ENCODE measurements at regions not wholly inside any gene's neighbourhood (a gene's known extent, or its start where the extent isn't known, plus 50 kb on each side); places are given as distances from the start of the nearest gene placed in this dataset.

DNA sequence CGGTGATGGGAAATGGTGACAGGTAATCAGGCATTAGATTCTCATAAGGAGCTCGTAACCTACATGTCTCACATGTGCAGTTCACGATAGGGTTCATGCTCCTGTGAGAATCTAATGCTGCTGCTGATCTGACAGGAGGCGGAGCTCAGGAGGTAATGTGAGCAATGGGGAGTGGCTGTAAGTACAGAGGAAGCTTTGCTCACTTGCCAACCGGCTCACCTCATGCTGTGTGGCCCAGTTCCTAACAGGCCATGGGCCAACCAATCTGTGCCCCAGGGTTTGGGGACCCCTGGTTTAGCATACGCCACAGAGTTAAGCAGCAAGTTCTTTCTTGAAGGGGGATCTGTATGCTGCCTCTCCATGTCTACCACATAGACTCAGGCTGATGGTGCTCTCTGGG lies 133.1 kb downstream of the IQUB start:
- no peak overlapping the region for H3K4me3 ChIP-seq (ENCODE audit: low read depth, low read length)
- TF ChIP-seq, protein P1, sequence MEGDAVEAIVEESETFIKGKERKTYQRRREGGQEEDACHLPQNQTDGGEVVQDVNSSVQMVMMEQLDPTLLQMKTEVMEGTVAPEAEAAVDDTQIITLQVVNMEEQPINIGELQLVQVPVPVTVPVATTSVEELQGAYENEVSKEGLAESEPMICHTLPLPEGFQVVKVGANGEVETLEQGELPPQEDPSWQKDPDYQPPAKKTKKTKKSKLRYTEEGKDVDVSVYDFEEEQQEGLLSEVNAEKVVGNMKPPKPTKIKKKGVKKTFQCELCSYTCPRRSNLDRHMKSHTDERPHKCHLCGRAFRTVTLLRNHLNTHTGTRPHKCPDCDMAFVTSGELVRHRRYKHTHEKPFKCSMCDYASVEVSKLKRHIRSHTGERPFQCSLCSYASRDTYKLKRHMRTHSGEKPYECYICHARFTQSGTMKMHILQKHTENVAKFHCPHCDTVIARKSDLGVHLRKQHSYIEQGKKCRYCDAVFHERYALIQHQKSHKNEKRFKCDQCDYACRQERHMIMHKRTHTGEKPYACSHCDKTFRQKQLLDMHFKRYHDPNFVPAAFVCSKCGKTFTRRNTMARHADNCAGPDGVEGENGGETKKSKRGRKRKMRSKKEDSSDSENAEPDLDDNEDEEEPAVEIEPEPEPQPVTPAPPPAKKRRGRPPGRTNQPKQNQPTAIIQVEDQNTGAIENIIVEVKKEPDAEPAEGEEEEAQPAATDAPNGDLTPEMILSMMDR (IDR thresholded peaks at IDR 0.05; ENCODE audit: low read depth, low read length, missing control alignments): no peak
- no peak for DNase-seq (ENCODE audit: low read depth)
- in situ Hi-C loops (cut with HindIII; ENCODE audit: low sequenced_read_pairs): no loop called here

DNA sequence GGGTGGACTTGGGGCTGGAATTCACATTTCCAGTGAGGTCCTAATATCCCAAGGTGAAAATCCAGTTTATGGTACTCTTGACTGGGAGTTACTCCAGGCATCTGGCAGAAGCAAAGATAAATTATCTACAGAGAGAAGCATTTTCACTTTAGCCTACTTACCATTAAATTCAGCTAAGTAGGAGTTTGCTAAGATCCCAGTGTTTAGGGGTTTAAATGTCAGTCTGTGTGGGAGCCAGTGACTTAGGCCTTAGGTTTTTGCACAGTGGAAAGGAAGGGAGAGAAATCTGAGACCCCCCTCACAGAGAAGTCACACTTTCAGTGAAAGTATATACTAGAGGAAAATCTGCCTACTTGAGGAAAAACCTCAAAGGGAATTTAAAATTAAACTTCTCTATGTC lies 134.2 kb downstream of the IQUB start:
- DNase-seq (ENCODE audit: low read depth): no peak
- H3K4me3 ChIP-seq (ENCODE audit: low read depth, low read length): no peak overlapping the region
- TF ChIP-seq, protein P1 (IDR thresholded peaks at IDR 0.05; ENCODE audit: low read depth, low read length, missing control alignments): no peak
- in situ Hi-C loops (cut with HindIII; ENCODE audit: low sequenced_read_pairs): no loop called here

DNA sequence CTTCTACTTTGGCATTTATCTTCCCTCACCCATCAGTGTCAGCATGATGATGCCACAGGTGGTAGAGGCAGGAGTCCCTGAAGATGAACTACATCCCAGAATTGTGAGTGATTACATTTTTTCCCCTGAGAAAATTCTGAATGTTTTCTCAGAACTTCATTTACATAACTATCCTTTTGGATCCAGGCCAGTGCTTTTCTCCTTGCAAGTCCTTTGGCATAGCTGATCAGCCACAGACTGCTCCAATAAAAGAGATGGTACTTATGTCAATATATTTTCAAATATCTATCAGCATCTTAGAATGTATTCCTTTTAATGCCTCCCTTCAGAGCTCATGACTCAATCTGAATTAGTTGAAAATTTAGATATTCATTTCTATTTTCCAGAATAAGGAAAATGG lies 135.5 kb downstream of the IQUB start:
- in situ Hi-C loops (cut with HindIII; ENCODE audit: low sequenced_read_pairs): no loop called here
- TF ChIP-seq, protein P1 (IDR thresholded peaks at IDR 0.05; ENCODE audit: low read depth, low read length, missing control alignments): no peak
- H3K4me3 ChIP-seq (ENCODE audit: low read depth, low read length): no peak overlapping the region
- DNase-seq (ENCODE audit: low read depth): peak; percentile 6

DNA sequence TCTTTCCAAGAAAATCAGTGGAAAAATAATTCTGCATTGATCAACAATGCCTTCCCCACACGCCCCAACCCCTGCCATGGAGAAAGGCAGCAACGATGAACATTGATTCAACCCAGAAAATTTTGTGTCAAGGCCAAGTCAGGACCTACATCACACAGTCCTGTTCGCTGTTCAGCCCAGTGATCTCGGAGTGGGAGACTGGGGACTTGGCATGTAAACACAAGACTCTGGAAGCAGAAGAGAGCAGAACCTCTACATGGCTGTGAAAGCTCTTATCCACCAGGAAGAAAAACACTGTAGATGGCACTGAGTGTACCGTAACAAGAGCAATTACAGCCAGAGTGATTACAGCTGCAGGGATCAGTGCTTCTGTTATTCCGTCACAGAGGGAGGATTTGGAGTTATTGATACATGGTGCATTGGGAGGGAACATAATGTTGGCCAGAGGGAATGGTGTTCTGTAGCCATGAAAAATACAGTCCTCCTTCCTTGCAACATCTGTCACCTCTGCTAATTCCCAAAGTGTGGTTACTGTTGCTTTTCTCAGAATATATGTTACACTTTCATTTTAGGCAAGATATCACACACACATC lies 136.6 kb downstream of the IQUB start:
- H3K4me3 ChIP-seq (ENCODE audit: low read depth, low read length): no peak overlapping the region
- TF ChIP-seq, protein P1 (IDR thresholded peaks at IDR 0.05; ENCODE audit: low read depth, low read length, missing control alignments): no peak
- in situ Hi-C loops (cut with HindIII; ENCODE audit: low sequenced_read_pairs): no loop called here
- no peak for DNase-seq (ENCODE audit: low read depth)

DNA sequence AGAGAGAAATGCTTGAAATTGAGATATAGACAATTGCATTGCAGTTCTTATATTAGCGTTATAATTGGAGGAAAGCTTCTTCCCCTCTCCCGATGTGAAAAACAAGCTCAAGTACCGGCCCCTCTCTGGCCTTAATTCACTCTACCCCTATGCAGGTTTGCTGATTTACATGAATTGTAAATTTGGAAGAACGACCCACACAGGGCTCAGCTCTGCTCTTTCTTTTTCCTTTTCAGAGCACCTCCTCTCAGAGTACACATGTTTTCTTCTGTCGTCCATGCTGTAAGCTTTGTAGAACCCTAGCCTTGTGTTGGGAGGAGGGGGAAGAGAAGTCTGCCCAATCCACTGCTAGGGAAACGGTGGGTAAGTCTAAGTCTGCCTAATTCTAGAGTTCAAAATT lies 140.8 kb downstream of the IQUB start:
- in situ Hi-C loops (cut with HindIII; ENCODE audit: low sequenced_read_pairs): no loop called here
- no peak overlapping the region for H3K4me3 ChIP-seq (ENCODE audit: low read depth, low read length)
- TF ChIP-seq, protein P1 (IDR thresholded peaks at IDR 0.05; ENCODE audit: low read depth, low read length, missing control alignments): no peak

DNA sequence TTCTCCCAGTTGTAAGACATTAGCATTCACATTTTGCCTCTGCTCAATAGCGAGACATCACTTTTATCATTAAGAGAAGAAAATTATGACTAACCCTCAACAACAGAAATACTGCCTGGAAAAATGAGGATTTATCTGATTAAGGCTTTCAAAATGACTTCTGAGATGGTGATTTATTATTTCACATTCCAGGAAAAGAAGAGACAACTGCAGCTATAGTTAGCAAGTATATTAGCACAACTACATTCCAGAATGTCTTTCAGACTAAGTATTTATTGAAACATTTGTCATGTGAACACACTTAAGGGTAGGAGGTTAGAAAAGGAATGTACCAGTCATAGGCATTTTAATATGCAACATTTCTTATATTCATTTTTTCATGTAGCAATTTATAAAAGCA lies 162.0 kb downstream of the IQUB start:
- no peak for DNase-seq (ENCODE audit: low read depth)
- H3K4me3 ChIP-seq (ENCODE audit: low read depth, low read length): no peak overlapping the region
- in situ Hi-C loops (cut with HindIII; ENCODE audit: low sequenced_read_pairs): no loop called here

More for the DNA sequence above, 140.8 kb downstream of the IQUB start:
- no peak for DNase-seq (ENCODE audit: low read depth)

More for the DNA sequence above, 162.0 kb downstream of the IQUB start:
- TF ChIP-seq, protein P1 (IDR thresholded peaks at IDR 0.05; ENCODE audit: low read depth, low read length, missing control alignments): no peak

Data from astrocyte of the cerebellum (primary cell).